NT2/D1 (cell line): ENCODE measurements at regions not wholly inside any gene's neighbourhood (a gene's known extent, or its start where the extent isn't known, plus 50 kb on each side); places are given as distances from the start of the nearest gene placed in this dataset.

Experiments
- SUZ12 ChIP-seq: IDR thresholded peaks from 2 replicates; pipeline ENCODE4 v1.6.1; 2011; ENCODE audit not compliant: insufficient read length, insufficient read depth; ENCODE audit errors: extremely low read depth
- ZNF274 ChIP-seq: IDR thresholded peaks from 2 replicates; pipeline ENCODE4 v1.6.1; 2011; ENCODE audit warnings: mild to moderate bottlenecking, low read depth, low read length

GRCh38 chr20:58069207-58069606 is 159.2 kb downstream of the ANKRD60 start:
- no peak for TF ChIP-seq ZNF274
- TF ChIP-seq SUZ12: no peak
